NCI-H510A treated with DMSO at 0.1 percent for 48 hours (cell line): ENCODE measurements at regions not wholly inside any gene's neighbourhood (a gene's known extent, or its start where the extent isn't known, plus 50 kb on each side); places are given as distances from the start of the nearest gene placed in this dataset.

Source experiments
- DNase-seq: peaks from one replicate; lab custom pipeline; 2025; lab: John Stamatoyannopoulos, UW

DNA sequence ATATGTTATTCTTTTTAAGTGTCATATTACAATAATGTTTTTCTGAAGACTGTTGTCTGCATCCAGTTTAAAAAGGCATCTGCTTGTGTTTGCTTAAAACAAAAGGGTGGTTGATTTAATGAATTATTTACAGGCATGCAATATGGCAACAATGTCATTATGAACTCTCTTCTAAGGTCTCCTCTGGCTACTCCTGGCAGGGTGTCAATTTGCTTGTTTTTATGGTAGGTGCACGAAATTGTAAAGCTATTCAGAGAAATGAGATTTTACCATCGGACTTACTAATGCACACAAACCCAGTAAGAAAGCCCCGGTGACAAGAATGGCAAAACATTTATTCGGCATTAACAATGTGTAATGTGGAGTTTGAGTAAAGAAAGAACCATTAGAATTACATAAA, 539.8 kb upstream of the ZNF608 start:
- no peak for DNase-seq

DNA sequence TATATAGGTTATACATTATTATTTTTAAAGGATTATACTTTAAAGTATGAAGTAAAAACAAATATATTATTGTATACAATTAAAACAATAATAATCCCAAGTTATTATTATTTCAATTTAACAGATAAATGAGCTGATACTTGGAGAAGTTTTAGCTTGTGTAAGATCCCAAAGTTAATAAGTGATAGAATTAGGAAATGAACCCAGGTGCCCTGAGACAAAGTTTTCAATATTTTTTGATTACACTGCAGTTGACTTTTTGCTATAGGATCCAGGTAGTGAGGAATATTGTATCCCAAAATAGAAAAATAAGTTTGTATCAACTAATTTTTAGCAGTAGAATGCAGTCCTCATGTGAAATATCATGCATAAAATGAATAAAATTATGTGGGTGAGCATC, 543.2 kb upstream of the ZNF608 start:
- no peak for DNase-seq

DNA sequence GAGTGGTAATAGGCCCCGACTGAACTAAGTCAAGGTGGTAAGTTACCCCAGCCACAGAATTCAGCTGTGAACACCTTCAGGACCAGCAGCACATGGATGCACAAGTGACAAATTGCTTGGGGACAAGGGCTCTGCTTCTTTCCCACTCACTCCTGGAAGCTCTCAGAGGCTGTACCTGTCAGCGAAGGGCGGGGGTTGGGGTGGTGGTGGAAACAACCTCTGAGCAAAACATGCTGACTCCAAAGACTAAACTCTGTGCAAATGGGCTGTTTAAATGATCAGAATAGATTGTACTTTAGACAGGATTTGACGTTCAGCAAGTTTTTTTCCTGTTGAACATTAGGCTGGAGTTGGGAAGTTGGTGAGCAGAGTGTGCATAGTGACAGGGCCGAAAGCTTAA, 544.5 kb upstream of the ZNF608 start:
- DNase-seq = no peak

DNA sequence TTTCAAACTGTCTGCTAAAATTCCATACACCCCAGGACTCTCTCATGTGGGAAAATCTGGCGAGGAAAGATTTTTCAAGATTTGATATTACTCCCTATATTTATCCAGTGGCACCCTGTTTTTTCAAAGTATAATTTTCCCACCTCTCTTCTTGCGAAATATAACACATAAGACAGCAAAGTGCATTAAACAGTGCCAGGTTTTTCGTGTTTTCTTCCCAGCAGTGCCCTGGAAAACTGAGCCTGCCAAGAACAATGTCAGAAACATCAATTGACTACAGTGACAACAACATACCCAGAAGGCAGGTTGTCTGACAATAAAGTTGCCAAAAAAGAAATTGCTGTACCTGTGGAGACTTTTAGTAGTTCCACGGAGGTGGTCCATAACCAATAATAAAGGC, 545.0 kb upstream of the ZNF608 start:
- no peak for DNase-seq

DNA sequence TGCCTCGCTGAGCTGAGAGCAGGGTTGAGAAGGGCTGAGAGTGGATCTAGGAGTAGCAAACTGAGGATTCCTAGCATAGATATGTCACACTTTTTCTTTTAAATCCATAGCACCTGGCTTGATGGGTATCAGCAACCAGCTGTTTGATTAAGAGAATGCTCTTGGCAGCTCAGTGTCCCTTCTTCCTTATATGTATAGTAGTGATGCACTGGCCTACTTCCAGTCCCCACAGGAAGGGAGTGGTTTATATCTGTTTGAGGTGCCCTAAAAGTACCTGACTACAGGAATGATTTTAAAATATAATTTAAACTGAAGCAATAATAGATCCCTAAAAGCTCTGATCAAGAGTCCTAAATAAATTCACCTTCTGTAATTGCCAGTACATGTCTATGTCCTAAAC, 546.8 kb upstream of the ZNF608 start:
- DNase-seq = no peak

DNA sequence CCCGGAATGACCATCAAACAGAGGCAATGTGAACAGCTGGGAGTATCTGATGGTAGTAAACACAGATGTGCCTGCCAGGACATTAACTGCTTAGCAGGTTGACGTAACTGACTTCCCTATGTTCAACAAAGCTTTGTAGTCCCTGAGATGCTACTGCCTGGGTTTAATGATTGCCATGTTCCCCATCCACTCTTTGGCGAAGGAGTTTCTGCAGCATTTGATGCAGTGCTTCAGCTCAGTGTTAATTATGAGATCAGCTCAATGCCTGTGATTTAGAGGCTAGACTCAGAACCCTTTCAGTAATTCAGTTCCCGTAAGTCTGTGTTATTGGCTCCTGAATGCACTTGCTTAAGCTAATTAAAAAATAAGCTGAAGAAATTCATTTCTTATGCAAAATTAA, 547.3 kb upstream of the ZNF608 start:
- no peak for DNase-seq

DNA sequence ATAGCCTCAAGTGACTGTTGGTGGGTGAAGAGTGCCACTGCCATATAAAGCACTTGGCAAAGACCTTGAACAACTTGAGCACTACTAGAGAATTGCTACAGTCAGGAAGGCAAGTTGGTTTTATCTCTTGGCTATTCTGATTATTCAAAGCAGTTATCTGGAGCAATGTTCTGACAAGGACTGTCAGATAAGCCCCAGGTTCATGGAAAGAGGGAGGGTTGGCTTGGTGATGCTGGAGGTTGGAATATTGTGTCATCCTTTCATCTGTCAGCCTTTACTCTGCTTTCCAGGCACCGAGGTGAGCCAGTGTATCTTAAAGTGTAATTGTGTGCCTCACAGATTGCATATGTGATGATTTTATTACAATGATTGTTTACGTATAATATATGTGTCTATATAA, 548.4 kb upstream of the ZNF608 start:
- no peak for DNase-seq

GRCh38 chr5:125295405-125295872, 549.0 kb upstream of the ZNF608 start:
- DNase-seq = no peak

GRCh38 chr5:125298258-125298657, 551.8 kb upstream of the ZNF608 start:
- peak; percentile 1 for DNase-seq

GRCh38 chr5:125298746-125299379, 552.4 kb upstream of the ZNF608 start:
- no peak for DNase-seq

DNA sequence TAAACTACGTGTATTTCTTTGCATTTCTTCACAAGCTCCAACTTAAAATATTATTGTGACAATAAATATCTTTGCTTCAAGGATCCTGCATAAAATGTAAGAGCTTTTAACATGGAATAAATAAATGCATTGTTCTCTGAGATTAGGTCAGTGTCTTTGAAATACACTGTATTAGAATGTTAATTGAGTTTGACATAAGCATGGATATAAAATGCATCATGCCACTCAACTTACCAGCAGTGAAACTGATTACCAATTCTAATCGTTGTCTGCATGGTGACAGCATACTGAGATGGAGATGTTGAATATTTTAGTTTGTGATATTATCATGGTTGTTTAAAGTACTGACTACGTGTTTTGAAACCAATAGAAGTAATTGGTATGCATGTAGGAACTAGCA, 555.3 kb upstream of the ZNF608 start:
- DNase-seq = no peak

DNA sequence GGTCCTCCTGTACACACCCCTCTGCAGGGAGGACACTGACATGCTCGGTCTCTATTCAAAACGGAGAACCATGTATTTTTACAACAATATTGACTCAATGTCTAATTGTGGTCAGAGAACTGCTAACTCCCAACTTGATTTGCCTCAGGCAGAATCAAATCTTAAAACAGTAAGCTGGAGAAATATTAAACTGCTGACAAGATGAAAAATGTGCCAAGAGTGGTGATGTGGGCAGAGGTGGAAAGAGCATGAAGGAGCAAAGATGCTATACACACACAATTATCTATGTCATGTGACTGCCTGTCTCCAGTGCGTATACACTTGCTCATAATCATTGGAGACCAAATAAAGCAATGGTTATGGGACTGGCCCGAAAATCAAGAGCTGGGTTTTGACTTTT, 556.1 kb upstream of the ZNF608 start:
- no peak for DNase-seq

- no peak for DNase-seq
Observed at GRCh38 chr5:125306741-125307140, 560.3 kb upstream of the ZNF608 start.

GRCh38 chr5:125310749-125311148, 564.3 kb upstream of the ZNF608 start:
- no peak for DNase-seq

DNA sequence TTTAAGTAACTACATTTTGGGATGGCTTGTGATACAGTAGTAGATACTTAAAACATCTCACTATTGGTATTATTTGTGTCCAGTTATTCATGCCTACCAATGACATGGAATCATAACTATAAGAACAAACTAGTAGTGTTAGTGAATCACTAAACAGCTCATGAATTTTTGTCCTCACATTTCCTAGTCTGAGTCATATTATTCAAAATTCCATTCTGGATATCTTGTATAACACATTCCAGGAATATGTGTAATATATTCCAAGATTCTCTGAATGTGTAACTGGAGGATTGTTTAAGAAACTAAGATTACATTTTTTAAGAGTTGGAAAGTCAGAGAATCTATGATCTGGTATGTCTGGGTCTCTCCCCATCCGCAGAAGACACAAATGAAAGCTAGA, 565.3 kb upstream of the ZNF608 start:
- DNase-seq = no peak

GRCh38 chr5:125313555-125313954, 567.1 kb upstream of the ZNF608 start:
- DNase-seq = no peak

GRCh38 chr5:125315306-125315705, 568.9 kb upstream of the ZNF608 start:
- DNase-seq = no peak

DNA sequence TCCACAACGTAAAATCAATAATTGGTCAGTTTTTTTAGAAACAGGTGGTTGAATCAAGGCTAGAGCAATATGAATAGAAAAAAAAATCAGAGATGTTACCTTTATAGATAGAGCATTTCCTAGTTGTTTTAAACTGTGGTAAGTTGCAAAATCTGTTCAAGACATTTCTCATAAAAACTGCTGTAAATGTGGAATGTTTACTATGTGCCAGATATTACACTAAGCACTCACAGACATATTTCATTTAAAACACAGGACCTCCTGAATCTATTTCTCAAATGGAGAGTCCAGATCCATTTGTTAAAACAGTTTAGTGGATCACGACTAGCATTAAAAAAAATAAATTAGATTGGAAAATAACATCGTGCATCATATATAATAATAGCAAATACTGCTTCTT, 570.0 kb upstream of the ZNF608 start:
- DNase-seq = no peak

DNA sequence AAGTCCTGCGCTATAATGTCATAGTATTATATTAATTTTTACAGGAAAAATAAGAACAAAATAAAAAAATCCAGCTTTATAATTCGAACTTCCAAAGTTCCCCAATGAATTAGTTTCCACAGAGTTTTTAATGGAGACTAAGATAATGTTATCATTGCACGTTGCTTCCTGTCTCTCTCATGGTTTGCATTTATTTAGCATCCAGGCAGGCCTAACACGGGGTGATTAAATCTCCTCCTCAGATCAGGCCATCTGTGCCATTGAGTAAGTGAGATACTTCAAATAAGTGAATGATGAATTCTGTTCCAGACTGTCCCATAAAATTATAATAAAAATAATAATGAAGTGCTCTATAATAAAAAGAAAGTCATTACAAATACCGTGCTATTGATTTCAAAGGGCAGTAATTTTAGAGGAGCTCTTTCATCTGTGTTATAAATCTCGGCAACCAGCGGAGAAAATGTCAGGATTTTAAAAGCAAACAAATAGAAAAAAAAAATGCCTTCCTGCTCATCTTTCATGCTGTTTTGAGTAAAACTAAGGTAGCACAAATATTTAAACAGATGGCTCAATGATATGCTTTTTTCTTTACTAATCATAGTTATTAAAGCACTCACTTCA, 570.6 kb upstream of the ZNF608 start:
- no peak for DNase-seq

DNA sequence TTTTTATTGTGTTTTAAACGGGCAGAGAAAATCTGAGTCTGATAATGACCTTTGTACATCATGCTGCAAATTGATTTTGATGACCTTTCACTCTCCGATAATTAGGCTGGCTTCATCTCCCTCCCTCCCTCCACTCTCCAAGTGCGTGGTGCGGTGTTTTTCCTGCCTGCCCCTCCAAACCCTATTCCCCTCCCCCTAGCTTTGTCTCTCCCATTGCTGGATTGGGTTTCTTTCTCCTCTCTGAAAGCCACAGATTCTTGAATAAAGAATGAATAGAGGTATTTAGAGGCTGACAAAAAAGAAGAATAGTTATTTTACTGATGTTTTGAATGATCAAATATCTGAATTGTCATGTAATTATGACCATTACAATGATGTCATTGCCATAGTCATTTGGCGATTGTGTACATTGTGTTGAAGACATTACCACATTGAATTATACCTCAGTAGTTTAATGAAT, 571.1 kb upstream of the ZNF608 start:
- DNase-seq = no peak

DNA sequence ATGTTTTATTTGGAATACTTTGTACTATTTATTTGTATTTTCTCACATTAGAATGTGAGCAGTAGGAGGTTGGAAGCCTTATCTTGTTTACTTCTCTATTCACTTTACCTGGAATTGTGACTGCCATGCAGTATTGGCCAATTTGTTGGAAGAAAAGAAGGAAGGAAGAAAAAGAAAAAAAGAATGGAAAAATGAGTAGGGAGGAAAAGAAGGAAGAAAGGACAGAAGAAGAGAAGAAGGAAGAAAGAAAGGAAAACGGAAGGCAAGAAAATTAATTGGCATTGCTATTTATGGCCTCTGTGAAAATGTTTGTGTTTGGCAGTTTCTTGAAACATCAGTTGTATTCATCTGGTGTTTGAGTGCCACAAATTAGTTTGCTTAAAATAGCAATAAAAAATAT, 575.2 kb upstream of the ZNF608 start:
- no peak for DNase-seq

DNA sequence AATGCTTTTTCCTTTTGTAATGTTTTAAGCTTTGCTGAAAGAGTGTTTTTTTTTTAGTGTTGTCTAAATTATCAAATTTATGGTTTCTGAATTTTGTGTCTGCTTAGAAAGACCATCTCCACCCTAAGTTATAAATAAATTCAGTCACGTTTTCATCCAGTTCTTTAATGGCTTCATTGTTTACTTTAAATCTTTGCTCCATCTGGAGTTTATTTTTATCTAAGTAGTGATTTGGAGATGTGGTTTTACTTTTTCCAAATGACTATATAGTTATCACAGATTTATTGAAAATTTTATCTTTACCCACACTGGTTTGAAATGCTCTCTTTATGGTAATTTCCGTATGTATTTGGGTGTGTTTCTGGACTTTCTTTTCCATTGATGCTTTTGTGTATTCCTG, 577.2 kb upstream of the ZNF608 start:
- DNase-seq = no peak

GRCh38 chr5:125325488-125326149, 579.2 kb upstream of the ZNF608 start:
- no peak for DNase-seq

GRCh38 chr5:125326150-125326510, 579.7 kb upstream of the ZNF608 start:
- DNase-seq = peak; percentile 74
